Glomerular visceral epithelial cell (primary cell): ENCODE measurements at regions not wholly inside any gene's neighbourhood (a gene's known extent, or its start where the extent isn't known, plus 50 kb on each side); places are given as distances from the start of the nearest gene placed in this dataset.
A peak's percentile ranks its signal among the peaks of the same experiment; 100 is the strongest.

ENCODE experiments used
- DNase-seq: peaks from one replicate; pipeline ENCODE4 v3.0.0-alpha.2; 2016; ENCODE audit errors: extremely low spot score

- DNase-seq = no peak
Observed at GRCh38 chr10:61142987-61143386, 199.0 kb upstream of the RHOBTB1 start.

- peak; percentile 60 for DNase-seq
Observed at GRCh38 chr10:61140765-61141392, 196.9 kb upstream of the RHOBTB1 start.

- DNase-seq = no peak
Observed at GRCh38 chr10:61139592-61139953, 195.6 kb upstream of the RHOBTB1 start.

GRCh38 chr10:61138708-61139591 is 195.0 kb upstream of the RHOBTB1 start:
- DNase-seq = no peak

GRCh38 chr10:61136139-61136538 is 192.2 kb upstream of the RHOBTB1 start:
- DNase-seq = peak; percentile 50

- peak; percentile 47 for DNase-seq
Observed at GRCh38 chr10:61135276-61135721, 191.3 kb upstream of the RHOBTB1 start.

GRCh38 chr10:61130366-61130765 is 186.4 kb upstream of the RHOBTB1 start:
- DNase-seq = no peak

GRCh38 chr10:61128196-61128595 is 184.2 kb upstream of the RHOBTB1 start:
- no peak for DNase-seq

- no peak for DNase-seq
Observed at GRCh38 chr10:61125560-61126170, 181.7 kb upstream of the RHOBTB1 start.

- no peak for DNase-seq
Observed at GRCh38 chr10:61124756-61125530, 181.0 kb upstream of the RHOBTB1 start.

GRCh38 chr10:61120805-61121204 is 176.8 kb upstream of the RHOBTB1 start:
- DNase-seq = no peak

GRCh38 chr10:61119573-61119972 is 175.6 kb upstream of the RHOBTB1 start:
- DNase-seq = no peak

GRCh38 chr10:61115897-61116296 is 171.9 kb upstream of the RHOBTB1 start:
- no peak for DNase-seq

GRCh38 chr10:61112771-61113170 is 168.8 kb upstream of the RHOBTB1 start:
- no peak for DNase-seq

- DNase-seq = no peak
Observed at GRCh38 chr10:61110936-61111335, 167.0 kb upstream of the RHOBTB1 start.

GRCh38 chr10:61110188-61110844 is 166.3 kb upstream of the RHOBTB1 start:
- DNase-seq = no peak

- DNase-seq = no peak
Observed at GRCh38 chr10:61108915-61109314, 164.9 kb upstream of the RHOBTB1 start.

GRCh38 chr10:61100887-61101286 is 156.9 kb upstream of the RHOBTB1 start:
- DNase-seq = no peak

- no peak for DNase-seq
Observed at GRCh38 chr10:61099756-61100155, 155.8 kb upstream of the RHOBTB1 start.

- DNase-seq = no peak
Observed at GRCh38 chr10:61098966-61099365, 155.0 kb upstream of the RHOBTB1 start.

GRCh38 chr10:61097026-61097425 is 153.0 kb upstream of the RHOBTB1 start:
- DNase-seq = no peak
